ENCODE measurements at regions not wholly inside any gene's neighbourhood (a gene's known extent, or its start where the extent isn't known, plus 50 kb on each side); places are given as distances from the start of the nearest gene placed in this dataset.
A peak's percentile ranks its signal among the peaks of the same experiment; 100 is the strongest.
"Not testable (repeated sequence)": the region's sequence is repeated elsewhere in the genome, so short reads cannot be mapped to it uniquely, and the experiment has no call there.

GRCh38 chr12:27133022-27133590 lies 50.7 kb upstream of the C12orf71 start:
- no peak for DNase-seq

- no peak for DNase-seq
These were observed 58.1 kb upstream of the C12orf71 start for GRCh38 chr12:27140478-27140969.

- DNase-seq, result peak; percentile 69
These were observed 59.8 kb upstream of the C12orf71 start for GRCh38 chr12:27142101-27142721.

- no peak for DNase-seq
These were observed 61.1 kb upstream of the C12orf71 start for GRCh38 chr12:27143256-27144069.

GRCh38 chr12:27145725-27146124 lies 63.3 kb upstream of the C12orf71 start:
- DNase-seq, result not testable (repeated sequence)

- no peak for DNase-seq
These were observed 66.0 kb upstream of the C12orf71 start for GRCh38 chr12:27148373-27148772.

GRCh38 chr12:27148791-27149190 lies 66.4 kb upstream of the C12orf71 start:
- DNase-seq, result no peak

- no peak for DNase-seq
These were observed 69.1 kb upstream of the C12orf71 start for GRCh38 chr12:27151479-27151878.

- no peak for DNase-seq
These were observed 75.9 kb upstream of the C12orf71 start for GRCh38 chr12:27158297-27158696.

GRCh38 chr12:27161458-27162228 lies 79.3 kb upstream of the C12orf71 start:
- DNase-seq, result no peak

GRCh38 chr12:27162229-27162537 lies 79.8 kb upstream of the C12orf71 start:
- DNase-seq, result no peak

- DNase-seq, result no peak
These were observed 80.8 kb upstream of the C12orf71 start for GRCh38 chr12:27163048-27163715.

- DNase-seq, result no peak
These were observed 80.2 kb upstream of the STK38L start for GRCh38 chr12:27163894-27164293.

GRCh38 chr12:27164330-27165040 lies 79.6 kb upstream of the STK38L start:
- peak; percentile 19 for DNase-seq

- DNase-seq, result not testable (repeated sequence)
These were observed 78.1 kb upstream of the STK38L start for GRCh38 chr12:27165958-27166357.

GRCh38 chr12:27171494-27171893 lies 72.6 kb upstream of the STK38L start:
- not testable (repeated sequence) for DNase-seq

- DNase-seq, result no peak
These were observed 67.3 kb upstream of the STK38L start for GRCh38 chr12:27176765-27177164.

- DNase-seq, result no peak
These were observed 66.4 kb upstream of the STK38L start for GRCh38 chr12:27177706-27178105.

- DNase-seq, result no peak
These were observed 65.8 kb upstream of the STK38L start for GRCh38 chr12:27178255-27178654.

- DNase-seq, result no peak
These were observed 65.2 kb upstream of the STK38L start for GRCh38 chr12:27178723-27179399.
